PC-3 (cell line): ENCODE measurements at regions not wholly inside any gene's neighbourhood (a gene's known extent, or its start where the extent isn't known, plus 50 kb on each side); places are given as distances from the start of the nearest gene placed in this dataset.

ENCODE experiments used
- ATAC-seq: fragments of 200-7000 bp; cut with Tn5 transposase; 2 replicates; pipeline ENCODE4 v1.9.1; 2020; ENCODE audit warnings: mild to moderate bottlenecking, moderate library complexity
- BruUV-seq: library from RNA; stranded (reverse); fragments of 400-500 nt; replicated peaks from 2 replicates; lab custom pipeline; 2021; lab: Mats Ljungman, UMichigan
- CTCF ChIA-PET: fragments of 300-600 bp; sonication (Branson Sonifier 250); formaldehyde crosslinking; loops from one replicate; lab custom pipeline; 2022; ENCODE audit warnings: antibody characterized with exemption; lab: Charles Lee
- POLR2A ChIA-PET: fragments of 300-600 bp; sonication (Branson Sonifier 250); formaldehyde crosslinking; loops from one replicate; lab custom pipeline; 2022; ENCODE audit warnings: antibody characterized with exemption; ENCODE audit not compliant: unreplicated experiment; lab: Charles Lee
- DNase-seq: peaks from one replicate; pipeline ENCODE4 v3.0.0-alpha.2; 2015
- H2AFZ ChIP-seq: fragments of 300-600 bp; sonication (generic); 2 replicates; pipeline ENCODE4 v1.6.0; 2016; ENCODE audit warnings: antibody characterized with exemption, low read length
- H3F3A ChIP-seq: fragments of 300-600 bp; sonication (generic); one replicate; pipeline ENCODE4 v1.6.0; 2017; ENCODE audit warnings: antibody characterized with exemption, low read length, control low read depth, mild to moderate bottlenecking; ENCODE audit not compliant: unreplicated experiment
- H3K27ac ChIP-seq: fragments of 300-600 bp; sonication (generic); 2 replicates; pipeline ENCODE4 v1.5.1; 2016; ENCODE audit warnings: mild to moderate bottlenecking, low read length
- H3K27me3 ChIP-seq: fragments of 300-600 bp; sonication (generic); 2 replicates; pipeline ENCODE4 v1.6.1; 2016; ENCODE audit warnings: low read length, mixed read lengths
- H3K36me3 ChIP-seq: fragments of 300-600 bp; sonication (generic); 2 replicates; pipeline ENCODE4 v1.6.1; 2016; ENCODE audit warnings: low read depth, mixed run types, low read length, mixed read lengths
- H3K4me1 ChIP-seq: fragments of 300-600 bp; sonication (generic); 2 replicates; pipeline ENCODE4 v1.5.1; 2016; ENCODE audit warnings: low read length; ENCODE audit not compliant: insufficient read depth
- H3K4me2 ChIP-seq: fragments of 300-600 bp; sonication (generic); 2 replicates; pipeline ENCODE4 v1.6.0; 2016; ENCODE audit warnings: low read length
- H3K4me3 ChIP-seq: fragments of 300-600 bp; sonication (generic); 2 replicates; pipeline ENCODE4 v1.5.1; 2016; ENCODE audit warnings: mild to moderate bottlenecking, low read length, mixed read lengths
- H3K79me2 ChIP-seq: fragments of 300-600 bp; sonication (generic); 2 replicates; pipeline ENCODE4 v1.6.1; 2017; ENCODE audit warnings: low read length, mixed read lengths
- H3K9ac ChIP-seq: fragments of 300-600 bp; sonication (generic); 2 replicates; pipeline ENCODE4 v1.6.0; 2016; ENCODE audit warnings: mild to moderate bottlenecking, low read length
- H3K9me2 ChIP-seq: fragments of 300-600 bp; sonication (generic); replicated peaks from 2 replicates; pipeline ENCODE4 v1.6.1; 2016; ENCODE audit warnings: mixed run types, low read length, mixed read lengths
- H3K9me3 ChIP-seq: fragments of 300-600 bp; sonication (generic); 2 replicates; pipeline ENCODE4 v1.6.1; 2016; ENCODE audit warnings: low read length, mixed read lengths
- H4K20me1 ChIP-seq: fragments of 300-600 bp; sonication (generic); 2 replicates; pipeline ENCODE4 v1.6.1; 2016; ENCODE audit warnings: low read length, mixed read lengths
- CTCF ChIP-seq: fragments of 300-600 bp; sonication (generic); conservative IDR thresholded peaks from 2 replicates; pipeline ENCODE4 v1.5.1; 2017; ENCODE audit warnings: antibody characterized with exemption, low read depth, mild to moderate bottlenecking, low read length
- EZH2 ChIP-seq: fragments of 300-600 bp; sonication (generic); IDR thresholded peaks from one replicate; pipeline ENCODE4 v1.6.1; 2017; ENCODE audit warnings: antibody characterized with exemption, mild to moderate bottlenecking, low read length; ENCODE audit not compliant: unreplicated experiment
- EZH2phosphoT487 ChIP-seq: fragments of 300-600 bp; sonication (generic); IDR thresholded peaks from 2 replicates; pipeline ENCODE4 v1.6.1; 2018; ENCODE audit warnings: mild to moderate bottlenecking, antibody characterized with exemption, low read length, borderline replicate concordance
- intact Hi-C: fragments of 100-400 bp; cut with micrococcal nuclease; formaldehyde crosslinking; loops from 2 replicates; pipeline ENCODE4 v1.9.0; 2023

GRCh38 chr9:90114641-90115425, 510.0 kb downstream of the GADD45G start:
- Histone ChIP-seq H3K27me3 (peaks cover 4% of the 10 kb centered on the region; the same call in 1 of the 2 replicates), H3K4me3 (no peak overlapping the region), H3F3A (no peaks in the 10 kb centered on the region), H3K9me2 (no peaks in the 10 kb centered on the region), H3K36me3 (no peaks in the 10 kb centered on the region), H3K9me3 (no peaks in the 10 kb centered on the region), H3K4me2 (no peak overlapping the region), H4K20me1 (no peaks in the 10 kb centered on the region), H3K79me2 (no peaks in the 10 kb centered on the region), H3K9ac (no peak overlapping the region), H3K27ac (no peak overlapping the region), H3K4me1 (no peaks in the 10 kb centered on the region), H2AFZ (no peak overlapping the region)
- CTCF ChIA-PET = no interaction called here
- POLR2A ChIA-PET = no interaction called here
- DNase-seq = no peak
- ATAC-seq = no peak
- TF ChIP-seq EZH2phosphoT487 = no peak
- TF ChIP-seq EZH2 = no peak
- TF ChIP-seq CTCF = no peak
- no TSS peak for BruUV-seq
- intact Hi-C loops = no loop called here

GRCh38 chr9:90121762-90122161, 517.0 kb downstream of the GADD45G start:
- Histone ChIP-seq H3K4me2 (no peak overlapping the region), H3K4me3 (no peak overlapping the region), H2AFZ (no peak overlapping the region), H3K36me3 (no peaks in the 10 kb centered on the region), H3K9me2 (no peaks in the 10 kb centered on the region), H3K9me3 (no peaks in the 10 kb centered on the region), H4K20me1 (no peaks in the 10 kb centered on the region), H3F3A (no peaks in the 10 kb centered on the region), H3K9ac (no peak overlapping the region), H3K4me1 (no peaks in the 10 kb centered on the region), H3K27ac (no peak overlapping the region), H3K27me3 (no peaks in the 10 kb centered on the region), H3K79me2 (no peaks in the 10 kb centered on the region)
- BruUV-seq = no TSS peak
- ATAC-seq (no peak), DNase-seq (no peak)
- intact Hi-C loops = no loop called here
- ChIA-PET CTCF (no interaction called here), POLR2A (no interaction called here)
- TF ChIP-seq CTCF (no peak), EZH2phosphoT487 (no peak), EZH2 (no peak)

GRCh38 chr9:90124961-90125360, 517.7 kb downstream of the DIRAS2 start:
- no TSS peak for BruUV-seq
- Histone ChIP-seq H3K36me3 (no peaks in the 10 kb centered on the region), H3F3A (no peaks in the 10 kb centered on the region), H3K4me3 (no peak overlapping the region), H3K27me3 (no peaks in the 10 kb centered on the region), H4K20me1 (no peaks in the 10 kb centered on the region), H3K4me2 (no peak overlapping the region), H3K4me1 (no peaks in the 10 kb centered on the region), H3K79me2 (no peaks in the 10 kb centered on the region), H3K9me3 (no peaks in the 10 kb centered on the region), H3K27ac (no peak overlapping the region), H3K9ac (no peak overlapping the region), H2AFZ (no peak overlapping the region), H3K9me2 (no peaks in the 10 kb centered on the region)
- ChIA-PET POLR2A (no interaction called here), CTCF (no interaction called here)
- ATAC-seq = no peak
- intact Hi-C loops = no loop called here
- no peak for DNase-seq
- TF ChIP-seq EZH2 (no peak), CTCF (no peak), EZH2phosphoT487 (no peak)
